ENCODE measurements at regions not wholly inside any gene's neighbourhood (a gene's known extent, or its start where the extent isn't known, plus 50 kb on each side); places are given as distances from the start of the nearest gene placed in this dataset.
"Not testable (repeated sequence)": the region's sequence is repeated elsewhere in the genome, so short reads cannot be mapped to it uniquely, and the experiment has no call there.

DNA sequence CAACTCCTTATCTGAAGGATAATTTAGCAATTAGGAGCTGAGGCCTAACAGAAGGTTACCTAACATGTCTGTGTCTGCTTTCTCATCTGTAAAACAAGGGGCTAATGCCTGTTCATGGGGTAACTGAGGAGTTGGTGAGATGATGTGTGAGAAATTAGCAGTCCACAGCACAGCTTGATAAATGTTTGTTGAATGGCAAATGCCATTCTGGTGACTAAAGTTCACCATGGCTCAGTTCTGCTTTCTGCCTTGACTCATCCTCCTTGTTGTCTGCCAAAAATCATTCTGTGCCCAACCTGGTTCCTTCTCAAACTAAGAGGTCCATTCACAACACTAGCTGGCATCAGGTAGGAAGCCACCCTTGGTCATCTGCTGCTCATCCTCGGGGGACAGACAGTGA lies 552.0 kb upstream of the KLF4 start:
- Histone ChIP-seq H3K4me3 (ENCODE audit: low read depth, low read length) (no peak overlapping the region), H3K4me1 (ENCODE audit: control insufficient read depth, insufficient read depth, low read length) (no peaks in the 10 kb centered on the region), H3K36me3 (ENCODE audit: control insufficient read depth, insufficient read depth, low read length) (no peaks in the 10 kb centered on the region), H3K27ac (ENCODE audit: low read depth, low read length) (no peak overlapping the region), H3K9me3 (ENCODE audit: control insufficient read depth, insufficient read depth, low read length) (peaks cover 2% of the 10 kb centered on the region), H3K27me3 (ENCODE audit: control insufficient read depth, insufficient read depth, low read length) (no peaks in the 10 kb centered on the region)
- WGBS (ENCODE audit: insufficient coverage): 75% methylated on average over 1 of the region's 1 CpG
- no peak for DNase-seq (ENCODE audit: low read depth in 4 of 6, low spot score in 6 of 6)

- no peaks in the 10 kb centered on the region for H3K27me3 ChIP-seq (ENCODE audit: control insufficient read depth, insufficient read depth, low read length)
- no peak overlapping the region for H3K27ac ChIP-seq (ENCODE audit: low read depth, low read length)
- peaks cover 2% of the 10 kb centered on the region for H3K9me3 ChIP-seq (ENCODE audit: control insufficient read depth, insufficient read depth, low read length)
- no peaks in the 10 kb centered on the region for H3K36me3 ChIP-seq (ENCODE audit: control insufficient read depth, insufficient read depth, low read length)
- no peak overlapping the region for H3K4me3 ChIP-seq (ENCODE audit: low read depth, low read length)
- H3K4me1 ChIP-seq (ENCODE audit: control insufficient read depth, insufficient read depth, low read length): no peaks in the 10 kb centered on the region
- WGBS (ENCODE audit: insufficient coverage): 100% methylated on average over 1 of the region's 1 CpG
- DNase-seq (ENCODE audit: low read depth in 4 of 6, low spot score in 6 of 6): no peak
Measured at GRCh38 chr9:108040783-108041182, 551.2 kb upstream of the KLF4 start.

DNA sequence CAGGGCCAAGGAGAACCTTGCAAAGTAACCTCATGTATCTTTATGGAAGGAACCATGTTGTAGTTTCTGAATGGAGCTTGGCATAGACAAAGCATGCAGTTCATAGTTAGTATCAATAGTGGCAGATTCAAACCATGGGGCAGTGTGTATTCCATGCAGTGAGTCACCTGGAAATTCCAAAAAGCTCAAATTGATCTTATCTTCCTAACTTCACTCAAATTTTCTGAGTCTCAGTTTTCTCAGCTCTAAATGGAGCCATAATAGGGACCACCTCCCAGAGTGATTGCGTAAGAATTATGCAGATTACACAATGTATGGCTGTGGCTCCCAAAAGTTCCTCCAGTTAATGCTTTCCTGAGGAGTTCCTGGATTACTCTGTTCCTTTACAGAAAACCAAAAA lies 549.9 kb upstream of the KLF4 start:
- Histone ChIP-seq H3K9me3 (ENCODE audit: control insufficient read depth, insufficient read depth, low read length) (peaks cover 2% of the 10 kb centered on the region), H3K4me3 (ENCODE audit: low read depth, low read length) (no peak overlapping the region), H3K36me3 (ENCODE audit: control insufficient read depth, insufficient read depth, low read length) (no peaks in the 10 kb centered on the region), H3K4me1 (ENCODE audit: control insufficient read depth, insufficient read depth, low read length) (no peaks in the 10 kb centered on the region), H3K27ac (ENCODE audit: low read depth, low read length) (no peak overlapping the region), H3K27me3 (ENCODE audit: control insufficient read depth, insufficient read depth, low read length) (no peaks in the 10 kb centered on the region)
- WGBS (ENCODE audit: insufficient coverage): no CpG with 5 or more reads among the region's 1 CpG
- DNase-seq (ENCODE audit: low read depth in 4 of 6, low spot score in 6 of 6): no peak

GRCh38 chr9:108039012-108039411 lies 549.4 kb upstream of the KLF4 start:
- peaks cover 2% of the 10 kb centered on the region for H3K9me3 ChIP-seq (ENCODE audit: control insufficient read depth, insufficient read depth, low read length)
- no peaks in the 10 kb centered on the region for H3K4me1 ChIP-seq (ENCODE audit: control insufficient read depth, insufficient read depth, low read length)
- H3K27me3 ChIP-seq (ENCODE audit: control insufficient read depth, insufficient read depth, low read length): no peaks in the 10 kb centered on the region
- no peak overlapping the region for H3K27ac ChIP-seq (ENCODE audit: low read depth, low read length)
- no CpG with 5 or more reads among the region's 1 CpG for WGBS (ENCODE audit: insufficient coverage)
- H3K36me3 ChIP-seq (ENCODE audit: control insufficient read depth, insufficient read depth, low read length): no peaks in the 10 kb centered on the region
- DNase-seq (ENCODE audit: low read depth in 4 of 6, low spot score in 6 of 6): no peak
- no peak overlapping the region for H3K4me3 ChIP-seq (ENCODE audit: low read depth, low read length)

DNA sequence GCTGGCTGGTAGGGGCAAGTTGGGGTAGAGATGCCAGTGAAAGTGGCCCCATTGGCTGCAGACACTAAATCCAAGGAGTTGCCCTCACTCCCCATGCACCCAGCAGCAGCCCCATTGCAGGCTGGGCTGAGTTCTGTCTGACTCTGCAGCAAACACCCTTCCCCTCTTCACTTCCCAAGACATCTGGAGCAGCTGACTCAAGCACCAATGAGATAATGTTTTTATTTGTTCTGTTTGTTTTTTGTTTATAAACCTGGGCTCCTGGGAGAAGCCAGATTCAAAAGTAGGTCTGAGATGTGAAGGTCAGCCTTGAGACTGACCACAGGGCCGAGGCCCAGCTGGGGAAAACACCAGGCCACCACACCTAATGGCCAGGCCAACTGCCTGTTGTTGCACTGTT lies 545.9 kb upstream of the KLF4 start:
- Histone ChIP-seq H3K4me1 (ENCODE audit: control insufficient read depth, insufficient read depth, low read length) (no peaks in the 10 kb centered on the region), H3K27ac (ENCODE audit: low read depth, low read length) (peak overlapping the region; percentile 13), H3K36me3 (ENCODE audit: control insufficient read depth, insufficient read depth, low read length) (no peaks in the 10 kb centered on the region), H3K4me3 (ENCODE audit: low read depth, low read length) (no peak overlapping the region), H3K9me3 (ENCODE audit: control insufficient read depth, insufficient read depth, low read length) (no peaks in the 10 kb centered on the region), H3K27me3 (ENCODE audit: control insufficient read depth, insufficient read depth, low read length) (no peaks in the 10 kb centered on the region)
- no CpG with 5 or more reads among the region's 1 CpG for WGBS (ENCODE audit: insufficient coverage)
- peak in 1 of 6 donors; percentile 21 for DNase-seq (ENCODE audit: low read depth in 4 of 6, low spot score in 6 of 6)

DNA sequence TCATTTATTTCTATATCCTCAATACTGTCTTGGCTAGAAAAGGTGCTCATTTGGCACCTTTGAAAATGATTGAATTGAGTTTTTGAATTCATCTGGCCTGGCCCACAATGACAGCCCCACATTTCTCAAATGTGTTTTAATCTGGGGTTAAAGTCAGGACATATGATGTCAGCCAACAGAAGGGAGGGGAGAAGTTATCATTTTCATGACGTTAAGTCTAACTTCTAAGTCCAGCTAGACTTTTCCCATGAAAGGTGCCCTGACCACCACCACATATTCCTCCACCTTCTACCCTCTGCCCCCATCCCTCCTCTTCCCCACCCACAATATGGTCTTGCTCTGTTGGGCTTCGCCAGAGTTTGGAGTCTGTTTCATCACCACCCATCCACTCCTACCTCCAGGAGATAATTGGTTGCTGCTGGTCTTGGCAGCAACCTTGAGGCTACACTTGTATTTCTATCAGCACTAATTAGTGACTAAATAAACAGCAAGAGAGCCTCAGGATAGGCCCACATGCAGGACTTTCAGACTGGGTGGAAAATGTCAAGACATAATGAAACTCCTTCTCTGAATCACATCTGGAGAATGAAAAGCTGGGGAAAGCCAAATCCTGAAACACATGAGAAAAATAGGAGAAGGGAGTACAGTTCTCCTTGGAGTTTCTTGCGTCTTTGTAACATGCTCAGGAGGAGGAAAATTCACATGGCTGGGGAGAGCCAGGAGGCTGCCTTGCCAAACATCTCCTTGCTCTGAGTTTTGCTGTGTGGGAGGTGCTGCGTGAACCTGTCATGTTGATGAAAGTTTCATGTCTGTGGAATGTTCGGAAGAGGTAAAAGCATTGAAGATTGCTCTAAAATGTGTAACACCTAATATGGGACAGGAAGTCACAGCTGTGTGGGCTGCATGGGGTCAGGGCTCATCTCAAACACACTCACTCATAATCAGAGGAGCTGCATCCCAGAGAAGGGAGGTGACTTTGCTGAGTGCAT lies 544.7 kb upstream of the KLF4 start:
- H3K36me3 ChIP-seq (ENCODE audit: control insufficient read depth, insufficient read depth, low read length): no peaks in the 10 kb centered on the region
- WGBS (ENCODE audit: insufficient coverage): 83% methylated on average over 3 of the region's 5 CpGs
- no peak overlapping the region for H3K4me3 ChIP-seq (ENCODE audit: low read depth, low read length)
- no peak for DNase-seq (ENCODE audit: low read depth in 4 of 6, low spot score in 6 of 6)
- no peaks in the 10 kb centered on the region for H3K9me3 ChIP-seq (ENCODE audit: control insufficient read depth, insufficient read depth, low read length)
- no peaks in the 10 kb centered on the region for H3K4me1 ChIP-seq (ENCODE audit: control insufficient read depth, insufficient read depth, low read length)
- peak overlapping the region; percentile 57 for H3K27ac ChIP-seq (ENCODE audit: low read depth, low read length)
- no peaks in the 10 kb centered on the region for H3K27me3 ChIP-seq (ENCODE audit: control insufficient read depth, insufficient read depth, low read length)

- WGBS (ENCODE audit: insufficient coverage): 74% methylated on average over 6 of the region's 9 CpGs
- H3K27ac ChIP-seq (ENCODE audit: low read depth, low read length); H3K4me1 ChIP-seq (ENCODE audit: control insufficient read depth, insufficient read depth, low read length); H3K9me3 ChIP-seq (ENCODE audit: control insufficient read depth, insufficient read depth, low read length); DNase-seq (ENCODE audit: low read depth in 4 of 6, low spot score in 6 of 6); H3K4me3 ChIP-seq (ENCODE audit: low read depth, low read length); H3K27me3 ChIP-seq (ENCODE audit: control insufficient read depth, insufficient read depth, low read length); H3K36me3 ChIP-seq (ENCODE audit: control insufficient read depth, insufficient read depth, low read length): not testable (repeated sequence)
Measured at GRCh38 chr9:108032079-108032478, 542.5 kb upstream of the KLF4 start.

DNA sequence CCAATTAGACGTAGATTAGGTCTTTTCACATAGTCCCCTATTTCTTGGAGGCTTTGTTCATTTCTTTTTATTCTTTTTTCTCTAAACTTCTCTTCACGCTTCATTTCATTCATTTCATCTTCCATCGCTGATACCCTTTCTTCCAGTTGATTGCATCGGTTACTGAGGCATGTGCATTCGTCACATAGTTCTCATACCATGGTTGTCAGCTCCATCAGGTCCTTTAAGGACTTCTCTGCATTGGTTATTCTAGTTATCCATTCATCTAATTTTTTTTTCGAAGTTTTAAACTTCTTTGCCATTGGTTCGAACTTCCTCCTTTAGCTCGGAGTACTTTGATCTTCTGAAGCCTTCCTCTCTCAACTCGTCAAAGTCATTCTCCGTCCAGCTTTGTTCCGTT lies 541.7 kb upstream of the KLF4 start:
- DNase-seq (ENCODE audit: low read depth in 4 of 6, low spot score in 6 of 6); H3K4me3 ChIP-seq (ENCODE audit: low read depth, low read length); H3K36me3 ChIP-seq (ENCODE audit: control insufficient read depth, insufficient read depth, low read length); H3K4me1 ChIP-seq (ENCODE audit: control insufficient read depth, insufficient read depth, low read length); H3K27ac ChIP-seq (ENCODE audit: low read depth, low read length); H3K9me3 ChIP-seq (ENCODE audit: control insufficient read depth, insufficient read depth, low read length); H3K27me3 ChIP-seq (ENCODE audit: control insufficient read depth, insufficient read depth, low read length): not testable (repeated sequence)
- WGBS (ENCODE audit: insufficient coverage): 78% methylated on average over 5 of the region's 11 CpGs

DNA sequence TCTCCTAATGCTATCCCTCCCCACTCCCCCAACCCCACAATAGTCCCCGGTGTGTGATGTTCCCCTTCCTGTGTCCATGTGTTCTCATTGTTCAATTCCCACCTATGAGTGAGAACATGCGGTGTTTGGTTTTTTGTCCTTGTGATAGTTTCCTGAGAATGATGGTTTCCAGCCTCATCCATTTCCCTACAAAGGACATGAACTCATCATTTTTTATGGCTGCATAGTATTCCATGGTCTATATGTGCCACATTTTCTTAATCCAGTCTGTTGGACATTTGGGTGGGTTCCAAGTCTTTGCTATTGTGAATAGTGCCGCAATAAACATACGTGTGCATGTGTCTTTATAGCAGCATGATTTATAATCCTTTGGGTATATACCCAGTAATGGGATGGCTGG lies 537.1 kb upstream of the KLF4 start:
- not testable (repeated sequence) for DNase-seq (ENCODE audit: low read depth in 4 of 6, low spot score in 6 of 6); H3K4me1 ChIP-seq (ENCODE audit: control insufficient read depth, insufficient read depth, low read length); H3K27me3 ChIP-seq (ENCODE audit: control insufficient read depth, insufficient read depth, low read length); H3K4me3 ChIP-seq (ENCODE audit: low read depth, low read length); H3K27ac ChIP-seq (ENCODE audit: low read depth, low read length); H3K9me3 ChIP-seq (ENCODE audit: control insufficient read depth, insufficient read depth, low read length); H3K36me3 ChIP-seq (ENCODE audit: control insufficient read depth, insufficient read depth, low read length)
- WGBS (ENCODE audit: insufficient coverage): no CpG with 5 or more reads among the region's 4 CpGs

DNA sequence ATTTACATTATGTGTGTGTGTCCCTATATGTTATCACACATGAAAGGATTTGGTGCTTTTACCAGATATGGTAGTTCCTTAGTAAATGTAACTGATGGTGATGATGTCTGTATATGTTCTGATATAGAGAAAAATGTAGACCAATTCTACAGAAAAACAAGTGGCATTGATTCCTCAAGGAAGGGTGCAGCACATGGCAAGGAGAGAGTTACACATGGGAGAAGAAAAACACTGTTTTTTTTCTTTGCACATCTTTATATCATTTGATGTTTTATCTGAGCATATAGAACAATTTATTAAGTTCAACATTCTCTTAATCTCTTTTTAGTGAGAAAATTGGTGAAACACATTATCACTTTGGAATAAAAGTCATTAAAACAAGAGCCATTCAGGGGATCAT lies 535.0 kb upstream of the KLF4 start:
- Histone ChIP-seq H3K4me1 (ENCODE audit: control insufficient read depth, insufficient read depth, low read length) (no peaks in the 10 kb centered on the region), H3K27me3 (ENCODE audit: control insufficient read depth, insufficient read depth, low read length) (no peaks in the 10 kb centered on the region), H3K27ac (ENCODE audit: low read depth, low read length) (no peak overlapping the region), H3K4me3 (ENCODE audit: low read depth, low read length) (no peak overlapping the region), H3K36me3 (ENCODE audit: control insufficient read depth, insufficient read depth, low read length) (no peaks in the 10 kb centered on the region), H3K9me3 (ENCODE audit: control insufficient read depth, insufficient read depth, low read length) (no peaks in the 10 kb centered on the region)
- DNase-seq (ENCODE audit: low read depth in 4 of 6, low spot score in 6 of 6): no peak
